ENCODE measurements at regions not wholly inside any gene's neighbourhood (a gene's known extent, or its start where the extent isn't known, plus 50 kb on each side); places are given as distances from the start of the nearest gene placed in this dataset.
"Not testable (repeated sequence)": the region's sequence is repeated elsewhere in the genome, so short reads cannot be mapped to it uniquely, and the experiment has no call there.

GRCh38 chr9:41772541-41772940 is 356.7 kb downstream of the CNTNAP3B start:
- not testable (repeated sequence) for DNase-seq (ENCODE audit: insufficient read length, low spot score); FAIRE-seq

- not testable (repeated sequence) for FAIRE-seq
Measured at GRCh38 chr9:41771693-41772092, 357.5 kb downstream of the CNTNAP3B start.

GRCh38 chr9:41754822-41755221 is 374.4 kb downstream of the CNTNAP3B start:
- DNase-seq (ENCODE audit: insufficient read length, low spot score); FAIRE-seq: not testable (repeated sequence)

More at GRCh38 chr9:41771693-41772092, 357.5 kb downstream of the CNTNAP3B start:
- not testable (repeated sequence) for DNase-seq (ENCODE audit: insufficient read length, low spot score)

- not testable (repeated sequence) for FAIRE-seq; DNase-seq (ENCODE audit: insufficient read length, low spot score)
Measured at GRCh38 chr9:41754403-41754802, 374.8 kb downstream of the CNTNAP3B start.

- DNase-seq (ENCODE audit: insufficient read length, low spot score); FAIRE-seq: not testable (repeated sequence)
Measured at GRCh38 chr9:41741897-41742296, 387.3 kb downstream of the CNTNAP3B start.

GRCh38 chr9:41741173-41741572 is 388.1 kb downstream of the CNTNAP3B start:
- FAIRE-seq; DNase-seq (ENCODE audit: insufficient read length, low spot score): not testable (repeated sequence)

- DNase-seq (ENCODE audit: insufficient read length, low spot score); FAIRE-seq: not testable (repeated sequence)
Measured at GRCh38 chr9:41738681-41739080, 390.5 kb downstream of the CNTNAP3B start.

GRCh38 chr9:41699190-41699589 is 430.0 kb downstream of the CNTNAP3B start:
- FAIRE-seq; DNase-seq (ENCODE audit: insufficient read length, low spot score): not testable (repeated sequence)

GRCh38 chr9:41697080-41697479 is 432.1 kb downstream of the CNTNAP3B start:
- FAIRE-seq, result not testable (repeated sequence)

GRCh38 chr9:41679312-41679711 is 449.9 kb downstream of the CNTNAP3B start:
- not testable (repeated sequence) for DNase-seq (ENCODE audit: insufficient read length, low spot score); FAIRE-seq

More at GRCh38 chr9:41697080-41697479, 432.1 kb downstream of the CNTNAP3B start:
- not testable (repeated sequence) for DNase-seq (ENCODE audit: insufficient read length, low spot score)

- FAIRE-seq, result not testable (repeated sequence)
- peak; percentile 3 for DNase-seq (ENCODE audit: insufficient read length, low spot score)
Measured at GRCh38 chr9:41663497-41664036, 465.7 kb downstream of the CNTNAP3B start.

- not testable (repeated sequence) for FAIRE-seq; DNase-seq (ENCODE audit: insufficient read length, low spot score)
Measured at GRCh38 chr9:41658706-41659105, 469.6 kb upstream of the ZNG1F start.

- not testable (repeated sequence) for DNase-seq (ENCODE audit: insufficient read length, low spot score); FAIRE-seq
Measured at GRCh38 chr9:41658116-41658515, 469.0 kb upstream of the ZNG1F start.

- DNase-seq (ENCODE audit: insufficient read length, low spot score); FAIRE-seq: not testable (repeated sequence)
Measured at GRCh38 chr9:41657141-41657540, 468.0 kb upstream of the ZNG1F start.

- FAIRE-seq; DNase-seq (ENCODE audit: insufficient read length, low spot score): not testable (repeated sequence)
Measured at GRCh38 chr9:41655071-41655554, 466.0 kb upstream of the ZNG1F start.

- not testable (repeated sequence) for FAIRE-seq
Measured at GRCh38 chr9:41654349-41654748, 465.2 kb upstream of the ZNG1F start.

GRCh38 chr9:41653560-41654340 is 464.6 kb upstream of the ZNG1F start:
- FAIRE-seq; DNase-seq (ENCODE audit: insufficient read length, low spot score): not testable (repeated sequence)

More at GRCh38 chr9:41654349-41654748, 465.2 kb upstream of the ZNG1F start:
- not testable (repeated sequence) for DNase-seq (ENCODE audit: insufficient read length, low spot score)

GRCh38 chr9:41652800-41653199 is 463.7 kb upstream of the ZNG1F start:
- FAIRE-seq; DNase-seq (ENCODE audit: insufficient read length, low spot score): not testable (repeated sequence)

GRCh38 chr9:41652100-41652713 is 463.1 kb upstream of the ZNG1F start:
- not testable (repeated sequence) for DNase-seq (ENCODE audit: insufficient read length, low spot score); FAIRE-seq

GRCh38 chr9:41650086-41650485 is 461.0 kb upstream of the ZNG1F start:
- DNase-seq (ENCODE audit: insufficient read length, low spot score); FAIRE-seq: not testable (repeated sequence)
